ENCODE measurements at regions not wholly inside any gene's neighbourhood (a gene's known extent, or its start where the extent isn't known, plus 50 kb on each side); places are given as distances from the start of the nearest gene placed in this dataset.

DNA sequence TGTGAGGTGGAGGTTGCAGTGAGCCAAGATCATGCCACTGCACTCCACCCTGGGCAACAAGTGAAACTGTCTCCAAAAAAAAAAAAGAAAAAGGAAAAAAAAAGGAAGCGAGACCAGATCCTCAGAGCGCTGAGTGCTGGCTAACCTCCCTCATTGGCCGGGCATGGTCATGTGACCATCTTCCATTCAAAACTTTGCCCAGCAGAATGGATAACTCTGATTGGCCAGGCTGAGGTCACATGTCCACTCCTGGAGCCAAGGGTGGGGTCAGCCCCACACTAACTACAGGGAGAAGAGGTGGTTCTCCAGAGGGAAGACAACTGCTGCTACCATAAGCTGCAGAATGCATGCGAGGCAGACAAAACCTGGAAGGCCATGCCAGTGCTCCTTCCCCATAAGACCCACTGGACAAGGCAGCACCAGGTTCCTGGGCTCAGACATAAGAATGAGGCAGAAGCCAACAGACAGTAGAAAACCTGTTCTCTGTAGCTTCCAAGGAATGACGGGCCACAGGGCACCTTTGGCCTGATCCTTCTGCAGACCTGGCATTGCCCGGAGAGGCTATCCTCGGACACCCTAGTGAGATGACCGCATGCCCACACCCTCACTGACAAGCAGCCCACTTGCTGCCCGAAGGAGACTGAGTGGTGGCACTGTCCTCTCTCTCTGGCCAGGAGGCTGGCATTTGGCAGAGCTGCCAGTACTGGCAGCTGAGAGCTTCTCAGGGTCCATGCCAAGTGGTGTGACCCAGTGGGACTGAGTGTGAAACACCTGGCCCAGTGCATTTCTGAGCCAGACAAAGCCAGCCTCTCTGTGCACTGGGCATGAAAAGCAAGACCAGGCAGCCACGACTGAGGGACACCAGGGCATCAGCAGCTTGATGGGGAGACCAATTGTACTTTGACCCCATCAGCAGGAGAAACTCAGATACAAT lies 311.9 kb upstream of the SULF2 start:
- H3K27me3 Mint-ChIP-seq (ENCODE audit: low read depth) = no peaks in the 10 kb centered on the region
- no peaks in the 10 kb centered on the region for H3K36me3 Mint-ChIP-seq (ENCODE audit: low read depth)
- no peaks in the 10 kb centered on the region for H3K9me3 Mint-ChIP-seq
- H3K27ac Mint-ChIP-seq = no peak overlapping the region
- H3K4me3 Mint-ChIP-seq = no peak overlapping the region
- no peaks in the 10 kb centered on the region for H3K4me1 Mint-ChIP-seq (ENCODE audit: low read depth)

GRCh38 chr20:48096212-48096875 lies 311.1 kb upstream of the SULF2 start:
- Mint-ChIP-seq H3K27ac (no peak overlapping the region), H3K36me3 (ENCODE audit: low read depth) (no peaks in the 10 kb centered on the region), H3K27me3 (ENCODE audit: low read depth) (no peaks in the 10 kb centered on the region), H3K9me3 (no peaks in the 10 kb centered on the region), H3K4me3 (no peak overlapping the region), H3K4me1 (ENCODE audit: low read depth) (no peaks in the 10 kb centered on the region)

DNA sequence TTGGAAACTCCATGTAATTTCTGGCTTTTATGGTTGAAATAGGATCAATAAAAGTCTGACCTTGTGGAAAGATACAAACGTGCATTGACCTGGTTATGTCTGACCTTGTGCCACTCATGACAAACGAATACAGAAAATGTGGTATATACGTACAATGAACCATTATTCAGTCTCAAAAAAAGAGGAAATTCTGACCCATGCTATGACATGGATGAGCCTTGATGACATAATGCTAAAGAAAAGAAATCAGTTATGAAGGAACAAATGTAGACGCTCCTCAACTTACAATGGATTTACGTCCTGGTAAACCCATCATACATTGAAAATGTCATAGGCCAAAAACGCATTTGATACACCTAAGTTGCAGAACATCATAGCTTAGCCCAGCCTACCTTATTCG lies 309.7 kb upstream of the SULF2 start:
- H3K4me3 Mint-ChIP-seq = no peak overlapping the region
- H3K27me3 Mint-ChIP-seq (ENCODE audit: low read depth) = no peaks in the 10 kb centered on the region

DNA sequence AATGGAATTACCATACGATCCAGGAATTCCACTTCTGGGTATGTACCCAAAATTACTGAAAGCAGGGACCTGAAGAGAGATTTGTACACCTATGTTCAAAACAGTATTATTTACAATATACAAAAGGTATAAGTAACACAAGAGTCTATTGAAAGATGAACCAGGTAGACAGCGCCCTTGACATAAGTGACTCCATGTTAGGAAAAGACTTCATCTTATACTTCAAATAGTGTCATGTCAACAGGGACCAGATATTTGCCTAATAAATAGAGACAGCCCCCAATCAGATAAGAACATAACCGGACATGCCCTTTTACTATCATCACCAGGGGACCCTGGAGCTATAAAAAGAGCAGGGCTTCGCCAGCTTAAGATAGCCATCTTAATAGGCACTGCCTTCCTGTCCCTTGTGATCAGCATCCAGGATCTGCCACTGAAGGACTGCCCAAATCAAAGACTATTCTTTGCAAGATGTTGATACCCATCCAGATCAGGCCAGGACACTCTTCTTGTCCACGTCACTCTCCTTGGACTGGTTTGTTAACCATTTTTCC lies 309.0 kb upstream of the SULF2 start:
- Mint-ChIP-seq H3K4me1 (ENCODE audit: low read depth) (no peaks in the 10 kb centered on the region), H3K27me3 (ENCODE audit: low read depth) (no peaks in the 10 kb centered on the region), H3K9me3 (no peaks in the 10 kb centered on the region), H3K36me3 (ENCODE audit: low read depth) (no peaks in the 10 kb centered on the region), H3K4me3 (no peak overlapping the region), H3K27ac (no peak overlapping the region)

More for the DNA sequence above, 309.7 kb upstream of the SULF2 start:
- H3K27ac Mint-ChIP-seq = no peak overlapping the region
- no peaks in the 10 kb centered on the region for H3K4me1 Mint-ChIP-seq (ENCODE audit: low read depth)
- no peaks in the 10 kb centered on the region for H3K9me3 Mint-ChIP-seq
- no peaks in the 10 kb centered on the region for H3K36me3 Mint-ChIP-seq (ENCODE audit: low read depth)

DNA sequence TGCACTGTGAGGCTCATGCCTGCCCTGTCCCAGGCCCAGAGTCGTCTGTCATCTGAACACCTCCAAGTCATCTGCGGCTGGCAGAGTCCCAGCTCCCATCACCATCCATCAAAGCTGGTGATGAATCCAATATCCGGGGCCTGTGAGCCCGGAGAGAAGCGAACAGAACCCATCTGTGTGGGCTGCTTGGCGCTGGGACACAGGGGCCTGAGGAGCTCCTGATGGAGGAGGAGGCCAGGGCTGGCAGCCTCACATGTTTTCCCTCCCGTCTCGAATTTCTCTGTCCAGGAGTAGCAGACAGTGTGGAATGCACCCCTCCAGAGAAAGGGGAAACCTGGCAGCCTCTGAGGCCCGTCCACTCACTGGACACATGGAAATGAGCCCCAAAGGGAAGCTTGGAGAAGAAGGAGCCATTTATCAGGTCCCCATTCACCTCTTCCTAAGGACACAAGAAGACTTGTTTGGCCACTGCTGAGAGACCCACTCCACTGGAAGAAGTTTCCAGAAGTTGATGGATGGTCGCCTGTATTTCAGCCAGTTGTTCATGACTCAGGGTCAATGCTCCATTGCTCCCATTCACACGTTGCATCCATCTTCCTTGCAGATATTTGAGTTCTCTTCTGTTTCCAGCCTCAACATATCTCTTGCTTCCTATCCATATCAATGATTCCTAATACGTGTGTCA lies 307.5 kb upstream of the SULF2 start:
- H3K27me3 Mint-ChIP-seq (ENCODE audit: low read depth) = no peaks in the 10 kb centered on the region
- no peak overlapping the region for H3K27ac Mint-ChIP-seq
- H3K4me3 Mint-ChIP-seq = no peak overlapping the region
- no peaks in the 10 kb centered on the region for H3K36me3 Mint-ChIP-seq (ENCODE audit: low read depth)
- H3K9me3 Mint-ChIP-seq = no peaks in the 10 kb centered on the region
- no peaks in the 10 kb centered on the region for H3K4me1 Mint-ChIP-seq (ENCODE audit: low read depth)

DNA sequence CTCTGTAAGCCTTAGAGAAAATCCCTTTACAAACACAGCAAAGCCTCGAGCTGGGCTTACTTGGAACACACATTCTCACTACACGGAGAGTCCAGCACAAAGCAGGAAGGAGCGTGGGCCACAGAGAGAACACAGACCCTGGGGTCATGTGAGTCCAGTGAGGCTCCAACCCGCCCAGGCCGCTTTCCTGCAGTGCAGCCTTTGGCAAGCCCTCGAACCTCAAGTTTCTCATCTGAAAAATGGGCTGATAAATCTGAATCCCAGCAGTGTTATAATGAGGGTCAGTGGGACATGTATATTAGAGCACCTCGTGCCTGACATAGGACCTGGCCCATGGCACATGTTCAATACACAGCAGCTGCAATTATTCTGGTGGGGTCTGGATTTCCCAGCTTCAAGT lies 305.5 kb upstream of the SULF2 start:
- Mint-ChIP-seq H3K36me3 (ENCODE audit: low read depth) (no peaks in the 10 kb centered on the region), H3K4me1 (ENCODE audit: low read depth) (no peaks in the 10 kb centered on the region), H3K27me3 (ENCODE audit: low read depth) (no peaks in the 10 kb centered on the region)

DNA sequence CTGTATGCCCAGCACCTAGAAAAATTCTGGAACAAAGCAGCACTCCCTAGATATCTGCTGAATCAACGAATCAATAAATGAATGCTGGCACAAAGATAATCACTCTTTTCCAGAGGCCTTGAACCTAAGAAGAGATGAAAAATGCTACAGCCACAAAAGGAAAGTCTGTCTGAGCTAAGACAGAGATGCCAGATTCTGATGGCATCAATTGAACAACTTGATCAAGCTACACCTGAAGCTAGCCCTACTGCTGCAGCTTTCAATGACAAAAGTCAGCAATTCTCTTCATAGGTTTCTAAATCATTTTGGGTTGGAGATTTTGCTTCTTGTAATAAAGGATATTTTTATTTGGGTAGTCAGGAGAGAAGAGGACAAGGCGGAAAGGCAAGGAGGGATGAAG lies 305.0 kb upstream of the SULF2 start:
- H3K27me3 Mint-ChIP-seq (ENCODE audit: low read depth) = no peaks in the 10 kb centered on the region
- H3K27ac Mint-ChIP-seq = no peak overlapping the region
- H3K36me3 Mint-ChIP-seq (ENCODE audit: low read depth) = no peaks in the 10 kb centered on the region
- H3K4me1 Mint-ChIP-seq (ENCODE audit: low read depth) = no peaks in the 10 kb centered on the region
- no peaks in the 10 kb centered on the region for H3K9me3 Mint-ChIP-seq
- no peak overlapping the region for H3K4me3 Mint-ChIP-seq

More for the DNA sequence above, 305.5 kb upstream of the SULF2 start:
- Mint-ChIP-seq H3K27ac (no peak overlapping the region), H3K4me3 (no peak overlapping the region), H3K9me3 (no peaks in the 10 kb centered on the region)

DNA sequence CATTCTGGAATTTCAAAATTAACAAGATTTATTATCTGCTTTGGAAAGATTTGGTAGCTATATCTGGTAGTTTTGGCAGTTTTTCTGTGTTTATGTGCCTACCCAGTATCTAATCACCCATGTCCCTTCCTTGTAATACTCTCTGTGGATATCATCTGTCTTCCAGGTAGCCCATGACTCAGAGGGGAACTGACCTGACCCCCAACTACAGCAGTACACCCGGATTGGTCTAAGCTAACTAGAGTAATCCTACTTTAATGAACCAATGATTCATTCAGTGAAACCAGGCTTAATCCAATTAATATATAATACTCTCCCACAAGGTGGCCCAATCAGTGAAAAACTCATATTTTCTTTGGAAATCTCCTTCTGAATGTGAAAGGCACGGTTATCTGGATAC lies 295.3 kb upstream of the SULF2 start:
- Mint-ChIP-seq H3K9me3 (no peaks in the 10 kb centered on the region), H3K4me1 (ENCODE audit: low read depth) (no peaks in the 10 kb centered on the region), H3K27ac (no peak overlapping the region), H3K4me3 (no peak overlapping the region), H3K36me3 (ENCODE audit: low read depth) (no peaks in the 10 kb centered on the region), H3K27me3 (ENCODE audit: low read depth) (peaks cover 4% of the 10 kb centered on the region)

- Mint-ChIP-seq H3K4me1 (ENCODE audit: low read depth) (peaks cover under 1% of the 10 kb centered on the region), H3K4me3 (no peak overlapping the region), H3K36me3 (ENCODE audit: low read depth) (no peaks in the 10 kb centered on the region), H3K27ac (no peak overlapping the region), H3K9me3 (no peaks in the 10 kb centered on the region), H3K27me3 (ENCODE audit: low read depth) (peaks cover 4% of the 10 kb centered on the region)
Measured at GRCh38 chr20:48079028-48079427, 293.7 kb upstream of the SULF2 start.

GRCh38 chr20:48076747-48077146 lies 291.5 kb upstream of the SULF2 start:
- no peak overlapping the region for H3K27ac Mint-ChIP-seq
- H3K27me3 Mint-ChIP-seq (ENCODE audit: low read depth) = peaks cover 4% of the 10 kb centered on the region
- no peaks in the 10 kb centered on the region for H3K36me3 Mint-ChIP-seq (ENCODE audit: low read depth)
- peaks cover 3% of the 10 kb centered on the region for H3K4me1 Mint-ChIP-seq (ENCODE audit: low read depth)
- H3K9me3 Mint-ChIP-seq = no peaks in the 10 kb centered on the region
- no peak overlapping the region for H3K4me3 Mint-ChIP-seq

GRCh38 chr20:48076247-48076646 lies 291.0 kb upstream of the SULF2 start:
- Mint-ChIP-seq H3K27ac (no peak overlapping the region), H3K36me3 (ENCODE audit: low read depth) (no peaks in the 10 kb centered on the region), H3K4me1 (ENCODE audit: low read depth) (peaks cover 3% of the 10 kb centered on the region), H3K27me3 (ENCODE audit: low read depth) (peaks cover 4% of the 10 kb centered on the region), H3K4me3 (no peak overlapping the region), H3K9me3 (no peaks in the 10 kb centered on the region)

DNA sequence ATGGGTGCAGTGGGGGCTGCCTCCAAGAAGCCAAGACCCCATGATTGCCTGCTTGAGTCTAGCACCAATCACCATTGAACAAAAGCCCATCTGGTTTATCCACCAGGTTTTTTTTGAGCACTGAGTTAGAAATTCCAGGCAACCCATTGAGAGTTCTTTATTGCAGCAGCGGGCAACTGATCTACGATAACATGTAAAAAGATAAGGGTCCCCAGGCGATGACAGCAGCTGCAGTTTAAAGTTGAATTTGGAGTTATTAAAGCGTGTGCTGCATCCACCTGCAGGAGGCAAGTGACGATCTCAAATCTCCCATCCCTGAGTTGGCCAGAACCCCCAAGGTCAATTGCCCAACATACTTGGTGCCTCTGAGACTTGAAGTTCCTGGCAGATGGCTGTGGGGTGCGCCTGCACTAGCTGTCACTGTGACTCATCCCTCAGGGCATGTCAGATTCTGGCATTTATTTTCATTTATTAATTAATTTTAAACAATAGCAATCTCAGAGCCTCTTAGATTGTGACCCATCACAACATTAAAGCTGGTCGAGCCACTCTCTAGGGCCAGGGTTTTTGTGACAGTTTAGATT lies 290.4 kb upstream of the SULF2 start:
- Mint-ChIP-seq H3K27me3 (ENCODE audit: low read depth) (peaks cover 4% of the 10 kb centered on the region), H3K9me3 (no peaks in the 10 kb centered on the region), H3K4me1 (ENCODE audit: low read depth) (peaks cover 3% of the 10 kb centered on the region), H3K36me3 (ENCODE audit: low read depth) (no peaks in the 10 kb centered on the region), H3K4me3 (no peak overlapping the region), H3K27ac (no peak overlapping the region)

GRCh38 chr20:48070991-48071652 lies 285.8 kb upstream of the SULF2 start:
- no peak overlapping the region for H3K27ac Mint-ChIP-seq
- H3K4me3 Mint-ChIP-seq = no peak overlapping the region
- H3K9me3 Mint-ChIP-seq = no peaks in the 10 kb centered on the region
- H3K27me3 Mint-ChIP-seq (ENCODE audit: low read depth) = no peaks in the 10 kb centered on the region
- no peaks in the 10 kb centered on the region for H3K36me3 Mint-ChIP-seq (ENCODE audit: low read depth)
- H3K4me1 Mint-ChIP-seq (ENCODE audit: low read depth) = peaks cover 3% of the 10 kb centered on the region

DNA sequence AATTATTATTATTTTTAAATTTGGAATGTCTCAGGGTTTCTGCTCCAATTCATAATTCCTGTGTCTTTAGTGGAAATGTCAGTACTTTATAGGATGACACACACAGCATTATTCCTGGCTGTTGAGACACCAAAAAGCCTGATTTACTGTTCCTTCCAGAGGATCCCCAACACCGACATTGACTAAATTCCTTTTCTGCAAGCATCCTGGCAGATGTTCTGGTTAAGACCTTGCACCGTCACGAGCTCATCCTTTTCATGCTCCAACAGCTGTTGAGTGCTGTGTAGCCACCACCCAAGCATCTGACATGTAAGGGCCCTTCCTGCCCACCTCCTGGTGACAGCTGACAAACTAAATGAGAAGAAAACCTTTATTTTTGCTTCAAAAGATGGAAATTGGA lies 284.3 kb upstream of the SULF2 start:
- Mint-ChIP-seq H3K4me3 (no peak overlapping the region), H3K36me3 (ENCODE audit: low read depth) (no peaks in the 10 kb centered on the region), H3K27ac (no peak overlapping the region), H3K9me3 (no peaks in the 10 kb centered on the region), H3K4me1 (ENCODE audit: low read depth) (peaks cover 3% of the 10 kb centered on the region), H3K27me3 (ENCODE audit: low read depth) (no peaks in the 10 kb centered on the region)

All from T-helper 1 cell treated with Interleukin-12 subunit alpha and Interleukin-12 subunit beta and Interleukin-4 antibody, amounts not matched to agents 30 μg/mL and 1 μg/mL, for 36 hours (primary cell).